ENCODE measurements at regions not wholly inside any gene's neighbourhood (a gene's known extent, or its start where the extent isn't known, plus 50 kb on each side); places are given as distances from the start of the nearest gene placed in this dataset.

DNA sequence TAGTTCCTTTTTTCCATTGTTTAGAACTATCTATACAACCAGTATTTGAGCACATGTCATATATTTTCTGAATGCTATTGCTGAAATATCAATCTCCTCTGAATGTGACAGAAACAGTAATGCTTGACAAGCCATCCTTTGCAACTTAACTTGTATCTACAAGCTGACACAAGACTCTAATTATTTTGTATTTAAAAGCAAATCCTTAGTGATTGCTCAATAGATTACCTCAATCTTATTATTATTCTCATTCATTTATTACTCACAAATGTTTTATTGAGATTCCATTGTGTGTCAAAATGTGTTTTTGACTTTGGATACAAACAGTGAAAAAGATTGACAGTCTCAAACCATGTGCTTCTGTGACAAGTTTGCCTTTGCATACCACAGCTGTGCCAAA, 787.8 kb upstream of the PRR20A start:
- no peak overlapping the region for H3K27ac ChIP-seq
- H3K9me3 ChIP-seq = no peaks in the 10 kb centered on the region
- H3K36me3 ChIP-seq = no peaks in the 10 kb centered on the region
- H3K27me3 ChIP-seq = no peaks in the 10 kb centered on the region
- DNase-seq (ENCODE audit: low spot score in 2 of 2) = no peak
- H3K4me3 ChIP-seq = no peak overlapping the region
- no peak for TF ChIP-seq EP300 (IDR thresholded peaks at IDR 0.05)
- TF ChIP-seq, protein P1, sequence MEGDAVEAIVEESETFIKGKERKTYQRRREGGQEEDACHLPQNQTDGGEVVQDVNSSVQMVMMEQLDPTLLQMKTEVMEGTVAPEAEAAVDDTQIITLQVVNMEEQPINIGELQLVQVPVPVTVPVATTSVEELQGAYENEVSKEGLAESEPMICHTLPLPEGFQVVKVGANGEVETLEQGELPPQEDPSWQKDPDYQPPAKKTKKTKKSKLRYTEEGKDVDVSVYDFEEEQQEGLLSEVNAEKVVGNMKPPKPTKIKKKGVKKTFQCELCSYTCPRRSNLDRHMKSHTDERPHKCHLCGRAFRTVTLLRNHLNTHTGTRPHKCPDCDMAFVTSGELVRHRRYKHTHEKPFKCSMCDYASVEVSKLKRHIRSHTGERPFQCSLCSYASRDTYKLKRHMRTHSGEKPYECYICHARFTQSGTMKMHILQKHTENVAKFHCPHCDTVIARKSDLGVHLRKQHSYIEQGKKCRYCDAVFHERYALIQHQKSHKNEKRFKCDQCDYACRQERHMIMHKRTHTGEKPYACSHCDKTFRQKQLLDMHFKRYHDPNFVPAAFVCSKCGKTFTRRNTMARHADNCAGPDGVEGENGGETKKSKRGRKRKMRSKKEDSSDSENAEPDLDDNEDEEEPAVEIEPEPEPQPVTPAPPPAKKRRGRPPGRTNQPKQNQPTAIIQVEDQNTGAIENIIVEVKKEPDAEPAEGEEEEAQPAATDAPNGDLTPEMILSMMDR (IDR thresholded peaks at IDR 0.05) = no peak
- TF ChIP-seq POLR2A (IDR thresholded peaks at IDR 0.05) = no peak
- no peaks in the 10 kb centered on the region for H3K4me1 ChIP-seq

DNA sequence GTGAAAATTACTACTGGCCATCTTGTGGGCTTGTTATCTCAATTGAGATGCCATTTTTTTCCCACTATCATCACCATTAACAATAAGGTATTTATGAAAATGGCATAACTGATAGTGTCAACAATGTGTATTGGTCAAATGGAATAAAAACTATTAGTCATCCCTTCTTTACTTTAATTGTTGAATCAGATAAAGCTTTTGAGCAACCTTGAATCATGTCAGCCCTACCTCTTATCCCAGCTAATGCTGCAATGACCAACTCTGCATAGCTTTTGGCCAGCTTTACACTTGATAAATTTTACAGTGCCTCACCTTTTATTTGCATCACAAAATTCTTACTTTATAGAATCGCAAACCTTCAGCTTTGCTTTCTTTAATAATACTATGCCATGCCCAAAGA, 784.0 kb upstream of the PRR20A start:
- H3K9me3 ChIP-seq = no peaks in the 10 kb centered on the region
- no peak for TF ChIP-seq POLR2A (IDR thresholded peaks at IDR 0.05)
- TF ChIP-seq, protein P1 (IDR thresholded peaks at IDR 0.05) = no peak
- no peak for TF ChIP-seq EP300 (IDR thresholded peaks at IDR 0.05)
- H3K27me3 ChIP-seq = no peaks in the 10 kb centered on the region
- H3K4me3 ChIP-seq = no peak overlapping the region
- no peaks in the 10 kb centered on the region for H3K36me3 ChIP-seq
- no peak for DNase-seq (ENCODE audit: low spot score in 2 of 2)
- H3K27ac ChIP-seq = no peak overlapping the region
- H3K4me1 ChIP-seq = no peaks in the 10 kb centered on the region
- 95 to 96% methylated on average over 1 of the region's 1 CpG for WGBS, 2 donors

DNA sequence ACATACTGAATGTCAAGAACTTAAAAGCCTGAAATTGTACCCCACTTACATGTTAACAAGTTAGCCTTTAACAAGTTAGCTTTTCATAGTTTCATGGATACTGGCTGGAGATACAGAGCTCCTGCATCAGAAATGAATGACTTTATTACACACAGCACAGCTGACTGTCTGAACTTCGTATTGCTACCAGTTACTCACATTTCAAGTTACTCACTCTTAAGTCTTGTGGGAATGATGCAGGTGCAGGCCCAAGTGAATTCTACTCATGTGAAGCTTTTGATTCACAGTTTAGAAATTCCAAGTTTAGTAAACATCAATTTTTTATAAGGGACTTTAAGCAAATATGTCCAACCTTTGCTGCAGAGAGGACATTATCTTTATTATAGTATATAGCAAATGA, 762.2 kb upstream of the PRR20A start:
- Histone ChIP-seq H3K27ac (no peak overlapping the region), H3K9me3 (peaks cover 0 to 6% (median 0%) of the 10 kb centered on the region in 4 donors), H3K4me3 (no peak overlapping the region), H3K27me3 (no peaks in the 10 kb centered on the region), H3K36me3 (no peaks in the 10 kb centered on the region), H3K4me1 (no peaks in the 10 kb centered on the region)
- no peak for DNase-seq (ENCODE audit: low spot score in 2 of 2)
- WGBS, 2 donors = 14 to 35% methylated on average over 1 of the region's 1 CpG
- TF ChIP-seq EP300 (IDR thresholded peaks at IDR 0.05) (no peak), POLR2A (IDR thresholded peaks at IDR 0.05) (no peak)
- TF ChIP-seq, protein P1 (IDR thresholded peaks at IDR 0.05) = no peak

DNA sequence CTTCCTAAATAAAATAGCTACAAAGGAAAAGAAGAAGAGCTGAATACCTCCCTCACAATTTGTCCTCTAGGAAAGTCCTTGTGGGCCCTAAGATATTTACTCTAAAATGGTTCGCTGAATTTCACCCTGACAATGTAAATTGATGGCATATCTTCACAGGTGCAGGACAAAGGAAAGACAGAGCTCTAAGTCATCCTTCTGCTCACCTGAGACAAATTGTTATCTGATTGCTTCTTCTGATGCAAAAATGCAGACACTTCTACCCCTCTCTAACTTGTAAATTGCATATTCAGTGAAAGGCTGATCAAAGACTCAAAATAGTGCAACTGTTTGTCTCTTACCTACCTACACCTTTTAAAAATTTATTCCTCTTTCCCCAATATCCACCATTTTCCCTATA, 747.2 kb upstream of the PRR20A start:
- Histone ChIP-seq H3K9me3 (peaks cover 0 to 6% (median 2%) of the 10 kb centered on the region in 4 donors), H3K27ac (no peak overlapping the region), H3K27me3 (no peaks in the 10 kb centered on the region), H3K4me3 (no peak overlapping the region), H3K36me3 (no peaks in the 10 kb centered on the region), H3K4me1 (no peaks in the 10 kb centered on the region)
- no peak for DNase-seq (ENCODE audit: low spot score in 2 of 2)
- 81 to 82% methylated on average over 1 of the region's 1 CpG for WGBS, 2 donors
- TF ChIP-seq POLR2A (IDR thresholded peaks at IDR 0.05) (no peak), EP300 (IDR thresholded peaks at IDR 0.05) (no peak)
- TF ChIP-seq, protein P1 (IDR thresholded peaks at IDR 0.05) = no peak

DNA sequence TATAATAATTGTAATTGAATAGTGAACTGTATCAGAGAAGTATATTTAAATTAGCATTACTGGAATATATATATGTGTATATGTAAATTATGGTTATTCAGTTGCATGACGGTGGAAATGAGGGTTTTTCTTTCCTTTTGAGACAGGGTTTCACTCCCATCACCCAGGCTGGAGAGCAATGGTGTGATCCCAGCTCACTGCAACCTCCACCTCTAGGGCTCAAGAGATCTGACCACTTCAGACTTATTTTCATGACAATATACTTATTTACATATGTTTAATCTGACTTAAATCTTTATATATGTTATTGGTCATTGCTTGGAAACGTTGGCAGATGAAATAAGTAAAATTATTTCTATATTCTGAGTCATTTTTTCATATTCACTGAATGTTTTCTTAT, 744.4 kb upstream of the PRR20A start:
- TF ChIP-seq POLR2A (IDR thresholded peaks at IDR 0.05) = no peak
- TF ChIP-seq EP300 (IDR thresholded peaks at IDR 0.05) = no peak
- TF ChIP-seq, protein P1 (IDR thresholded peaks at IDR 0.05) = no peak
- no peaks in the 10 kb centered on the region for H3K27me3 ChIP-seq
- H3K4me3 ChIP-seq = no peak overlapping the region
- DNase-seq (ENCODE audit: low spot score in 2 of 2) = no peak
- 50 to 57% methylated on average over 2 of the region's 2 CpGs for WGBS, 2 donors
- no peak overlapping the region for H3K27ac ChIP-seq
- peaks cover 0 to 6% (median 0%) of the 10 kb centered on the region in 4 donors for H3K9me3 ChIP-seq
- H3K4me1 ChIP-seq = no peaks in the 10 kb centered on the region
- H3K36me3 ChIP-seq = no peaks in the 10 kb centered on the region

Measured in tibial nerve (tissue), 4 donors.